Hematopoietic multipotent progenitor cell treated with erythropoietin and hydrocortisone succinate and interleukin-3 and kit ligand, for 4 days (in vitro differentiated cells): ENCODE measurements at regions not wholly inside any gene's neighbourhood (a gene's known extent, or its start where the extent isn't known, plus 50 kb on each side); places are given as distances from the start of the nearest gene placed in this dataset.

Experiments used
- DNase-seq: peaks from one replicate; pipeline ENCODE4 v3.0.0-alpha.2; 2015

DNA sequence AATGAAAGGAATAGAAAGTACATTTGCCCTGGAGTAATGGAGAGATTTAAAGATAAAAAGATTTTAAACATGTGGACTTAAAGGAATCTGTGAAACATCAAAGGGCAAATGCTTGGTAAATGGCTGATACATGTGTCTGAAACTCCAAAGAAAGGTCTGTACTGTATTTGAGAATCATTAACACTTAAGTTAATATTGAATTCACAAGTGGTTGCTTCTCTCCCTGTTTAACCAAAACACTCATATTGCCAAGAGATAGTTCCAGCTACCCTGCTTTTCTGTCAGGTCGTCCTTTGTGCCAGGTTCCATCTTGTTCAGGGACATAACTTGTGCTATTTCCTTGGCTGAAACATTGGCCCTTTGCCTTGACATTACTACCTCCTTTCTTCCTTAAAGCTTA is 171.3 kb upstream of the HS3ST5 start:
- DNase-seq, result no peak

DNA sequence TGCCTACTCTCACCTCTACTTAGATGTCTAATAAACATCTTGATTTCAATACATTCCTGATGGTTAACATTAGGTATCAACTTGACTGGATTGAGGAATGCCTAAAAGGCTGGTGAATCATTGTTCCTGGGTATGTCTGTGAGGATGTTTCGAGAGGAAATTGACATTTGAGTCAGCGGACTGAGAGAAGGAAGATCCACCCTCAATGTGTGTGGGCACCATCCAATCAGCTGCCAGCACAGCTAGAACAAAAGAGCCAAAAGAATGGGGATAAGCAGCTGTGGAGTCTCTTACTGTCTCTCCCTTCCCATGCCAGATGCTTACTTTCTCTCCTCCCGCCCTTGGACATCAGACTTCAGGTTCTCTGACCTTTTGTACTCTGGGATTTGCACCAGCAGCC is 128.6 kb upstream of the HS3ST5 start:
- no peak for DNase-seq

- no peak for DNase-seq
These were observed 125.1 kb upstream of the HS3ST5 start for GRCh38 chr6:114467931-114468330.

GRCh38 chr6:114465511-114465910 is 122.7 kb upstream of the HS3ST5 start:
- DNase-seq, result no peak

GRCh38 chr6:114453737-114454276 is 111.0 kb upstream of the HS3ST5 start:
- DNase-seq, result no peak

DNA sequence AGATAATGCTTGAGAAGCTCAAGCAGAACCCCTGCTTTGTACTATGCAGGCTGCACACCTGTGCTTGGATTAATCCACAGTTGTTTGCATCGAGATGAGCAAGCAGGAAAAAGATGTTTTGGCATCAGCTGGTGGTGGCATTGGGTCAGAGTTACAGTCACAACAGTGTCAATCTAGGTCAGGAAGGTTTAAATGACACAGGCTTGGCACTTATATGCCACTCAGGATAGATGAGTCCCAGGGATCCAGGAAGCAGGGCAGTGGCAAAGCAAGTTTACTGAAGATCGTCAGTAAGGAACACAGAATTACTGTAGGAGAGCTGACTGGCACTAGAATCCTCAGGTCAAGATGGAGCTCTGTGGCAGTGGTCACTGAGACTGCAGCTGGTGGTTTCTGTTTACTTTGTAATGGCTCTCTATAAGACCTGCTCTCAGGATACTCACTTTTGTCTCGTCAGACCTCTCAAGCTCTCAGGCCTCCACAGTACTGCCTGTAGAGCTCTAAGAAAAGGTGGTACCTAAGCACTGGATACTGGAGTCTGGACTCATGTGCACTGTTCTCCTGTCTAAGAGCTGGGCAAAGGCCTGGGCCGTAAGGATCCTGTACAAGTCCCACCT is 110.1 kb upstream of the HS3ST5 start:
- no peak for DNase-seq

- DNase-seq, result no peak
These were observed 107.8 kb upstream of the HS3ST5 start for GRCh38 chr6:114450631-114451030.

DNA sequence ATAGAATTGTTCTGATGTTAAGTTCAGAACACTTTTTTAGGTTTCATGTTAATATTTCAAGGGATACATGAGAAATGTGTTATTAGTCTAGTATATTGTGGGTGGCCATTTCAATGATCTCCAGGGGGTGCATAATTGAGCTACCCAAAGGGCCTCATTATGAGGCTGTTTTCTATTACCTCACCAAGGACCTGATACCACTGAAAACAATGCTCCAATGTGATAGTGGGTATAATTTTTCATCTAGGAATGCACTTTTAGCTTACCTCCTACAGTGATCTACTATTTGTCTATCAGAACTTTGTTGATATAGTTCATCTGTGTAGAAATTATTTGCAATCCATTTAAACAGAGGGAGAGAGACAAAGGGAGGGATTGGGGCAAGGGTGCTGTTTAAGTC is 106.8 kb upstream of the HS3ST5 start:
- no peak for DNase-seq

GRCh38 chr6:114446342-114446741 is 103.5 kb upstream of the HS3ST5 start:
- no peak for DNase-seq

- no peak for DNase-seq
These were observed 103.0 kb upstream of the HS3ST5 start for GRCh38 chr6:114445846-114446245.

DNA sequence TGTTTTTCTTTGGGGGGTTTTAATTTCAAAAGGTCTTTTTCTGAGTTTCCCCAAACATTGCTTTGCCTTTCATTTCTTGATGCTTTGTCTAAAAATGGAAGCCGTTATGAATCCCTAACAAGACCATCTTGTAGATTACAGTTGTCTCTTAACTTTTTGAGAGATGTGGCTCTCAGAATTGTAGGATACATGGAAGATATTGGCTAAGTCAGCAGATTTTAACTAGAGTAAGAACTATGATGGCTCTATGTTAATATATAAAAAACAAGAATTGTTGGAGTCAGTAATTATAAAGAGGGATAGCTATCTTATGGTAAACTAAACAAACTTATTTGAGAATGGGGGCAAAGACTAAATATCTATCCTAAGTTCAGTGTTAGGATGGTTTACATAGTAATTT is 96.6 kb upstream of the HS3ST5 start:
- DNase-seq, result no peak

DNA sequence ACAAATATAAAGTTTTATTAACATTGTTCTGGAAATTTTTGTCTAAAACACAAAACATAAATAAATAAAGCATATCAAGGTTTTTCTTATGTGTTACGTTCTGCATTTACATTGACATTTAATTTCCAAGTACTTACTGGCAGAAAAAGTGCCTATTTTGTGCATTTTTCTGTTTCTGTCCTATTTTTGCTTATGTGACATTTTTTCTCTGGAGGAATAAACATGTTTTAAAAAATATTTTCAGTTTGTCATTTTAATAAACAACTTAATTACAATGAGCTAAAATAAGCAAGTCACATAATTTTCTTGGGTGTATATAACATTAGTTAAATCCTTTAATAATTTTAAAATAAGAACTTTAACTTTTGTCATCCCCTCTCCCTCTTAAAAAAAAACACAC is 94.4 kb upstream of the HS3ST5 start:
- DNase-seq, result no peak

- no peak for DNase-seq
These were observed 93.9 kb upstream of the HS3ST5 start for GRCh38 chr6:114436691-114437090.

GRCh38 chr6:114435985-114436384 is 93.2 kb upstream of the HS3ST5 start:
- DNase-seq, result no peak

DNA sequence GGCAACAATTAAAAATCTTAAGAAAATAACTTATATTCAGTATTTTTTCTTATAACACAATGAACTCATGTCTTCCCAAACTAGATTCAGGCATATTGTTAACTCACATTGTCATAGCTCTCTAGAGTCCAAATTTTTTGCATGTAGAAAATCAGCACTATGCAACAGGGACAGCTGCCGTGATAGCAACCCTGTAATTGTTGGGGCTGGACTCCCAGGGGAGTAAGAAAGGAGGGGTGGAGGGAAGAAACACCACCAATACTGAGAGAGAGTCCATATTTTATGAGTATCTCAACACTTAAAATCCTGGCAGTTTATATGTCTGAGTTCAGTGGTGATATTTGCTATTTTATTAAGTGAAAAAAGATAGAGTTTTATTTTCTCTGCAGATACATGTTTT is 89.6 kb upstream of the HS3ST5 start:
- DNase-seq, result no peak

- DNase-seq, result no peak
These were observed 88.8 kb upstream of the HS3ST5 start for GRCh38 chr6:114431641-114432040.

- DNase-seq, result no peak
These were observed 87.8 kb upstream of the HS3ST5 start for GRCh38 chr6:114430534-114431124.

- DNase-seq, result no peak
These were observed 85.5 kb upstream of the HS3ST5 start for GRCh38 chr6:114428341-114428740.

- no peak for DNase-seq
These were observed 78.4 kb upstream of the HS3ST5 start for GRCh38 chr6:114421199-114421598.

GRCh38 chr6:114419175-114419574 is 76.4 kb upstream of the HS3ST5 start:
- no peak for DNase-seq

GRCh38 chr6:114418304-114418972 is 75.6 kb upstream of the HS3ST5 start:
- no peak for DNase-seq

DNA sequence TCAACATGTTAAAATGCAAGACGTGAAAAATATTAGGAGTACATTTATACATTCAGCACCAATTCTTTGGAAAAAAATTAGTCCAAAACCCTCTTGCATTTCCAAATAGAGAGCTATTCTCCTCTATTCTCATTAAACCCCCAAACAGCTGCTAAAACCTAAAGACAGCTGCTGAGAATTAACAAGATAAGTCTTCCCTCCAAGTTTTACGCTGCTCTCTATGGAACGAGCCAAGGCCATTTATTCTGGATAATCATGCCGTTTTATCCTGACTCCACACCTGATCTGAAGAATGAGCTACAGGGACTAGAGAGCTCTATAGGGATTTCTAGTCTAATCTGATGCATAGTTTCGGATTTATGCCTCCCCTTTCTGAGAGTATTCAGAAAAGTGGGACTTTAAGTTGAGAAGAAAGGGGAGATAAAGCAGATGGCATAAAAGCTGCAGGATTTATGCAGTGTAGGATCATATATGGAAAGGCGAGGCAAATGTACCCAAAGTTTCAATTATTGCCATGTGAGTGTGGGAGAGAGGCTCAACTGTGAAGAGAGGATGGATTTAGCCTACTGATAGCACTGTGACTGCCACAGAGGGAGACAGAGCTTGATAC is 64.7 kb upstream of the HS3ST5 start:
- DNase-seq, result no peak

- DNase-seq, result no peak
These were observed 61.6 kb upstream of the HS3ST5 start for GRCh38 chr6:114404339-114404955.

- DNase-seq, result no peak
These were observed 61.0 kb upstream of the HS3ST5 start for GRCh38 chr6:114403858-114404257.
